Endodermal cell (in vitro differentiated cells): ENCODE measurements at regions not wholly inside any gene's neighbourhood (a gene's known extent, or its start where the extent isn't known, plus 50 kb on each side); places are given as distances from the start of the nearest gene placed in this dataset.

Experiments used
- DNase-seq: peaks from one replicate; pipeline ENCODE4 v3.0.0-alpha.2; 2017
- H3K27ac ChIP-seq: 2 replicates; pipeline ENCODE4 v1.5.1; 2013; ENCODE audit warnings: mild to moderate bottlenecking, low read depth, low read length, moderate library complexity
- H3K27me3 ChIP-seq: 2 replicates; pipeline ENCODE4 v1.6.1; 2013; ENCODE audit warnings: mild to moderate bottlenecking, low read length, moderate library complexity; ENCODE audit not compliant: insufficient read depth, control insufficient read depth, poor library complexity, severe bottlenecking
- H3K36me3 ChIP-seq: 2 replicates; pipeline ENCODE4 v1.7.0; 2013; ENCODE audit warnings: mild to moderate bottlenecking, low read length, moderate library complexity; ENCODE audit not compliant: control insufficient read depth, insufficient read depth
- H3K4me1 ChIP-seq: one replicate; pipeline ENCODE4 v1.7.0; 2013; ENCODE audit warnings: low read length; ENCODE audit not compliant: control insufficient read depth, insufficient read depth
- H3K4me3 ChIP-seq: 2 replicates; pipeline ENCODE4 v1.5.1; 2013; ENCODE audit warnings: mild to moderate bottlenecking, low read length, moderate library complexity
- H3K9ac ChIP-seq: 2 replicates; pipeline ENCODE4 v1.6.1; 2013; ENCODE audit warnings: mild to moderate bottlenecking, low read length, moderate library complexity; ENCODE audit not compliant: poor library complexity, severe bottlenecking; ENCODE audit errors: extremely low read depth
- H3K9me3 ChIP-seq: 2 replicates; pipeline ENCODE4 v1.6.1; 2013; ENCODE audit warnings: mild to moderate bottlenecking, low read length, moderate library complexity; ENCODE audit not compliant: control insufficient read depth
- H3K27ac Mint-ChIP-seq: 2 replicates; pipeline ENCODE4 v1.8.0; 2020; ENCODE audit warnings: mixed read lengths
- H3K27me3 Mint-ChIP-seq: 2 replicates; pipeline ENCODE4 v1.8.0; 2021; ENCODE audit warnings: mild to moderate bottlenecking, mixed read lengths; ENCODE audit not compliant: insufficient read depth
- H3K36me3 Mint-ChIP-seq: 2 replicates; pipeline ENCODE4 v1.8.0; 2020; ENCODE audit warnings: low read depth, mixed read lengths
- H3K4me1 Mint-ChIP-seq: 2 replicates; pipeline ENCODE4 v1.8.0; 2020; ENCODE audit warnings: mixed read lengths
- H3K4me3 Mint-ChIP-seq: 2 replicates; pipeline ENCODE4 v1.8.0; 2020; ENCODE audit warnings: mild to moderate bottlenecking, moderate library complexity, mixed read lengths
- H3K9me3 Mint-ChIP-seq: 2 replicates; pipeline ENCODE4 v1.8.0; 2020; ENCODE audit warnings: mild to moderate bottlenecking, mixed read lengths
- WGBS, 2 experiments: methylation state at CpG; one replicate each; pipeline versions ENCODE4 v1.1.5 to v1.1.7; 2013; ENCODE audit warnings: missing lambda C conversion rate in 2 of 2, mixed read lengths in 1 of 2; ENCODE audit not compliant: insufficient coverage in 1 of 2, insufficient read length in 1 of 2; 5-methylcytosine and 5-hydroxymethylcytosine counted together
- TF ChIP-seq, protein P1 (sequence below): fragments of 200-600 bp; sonication (generic); conservative IDR thresholded peaks from 2 replicates; pipeline ENCODE4 v1.5.0; 2021; ENCODE audit warnings: antibody characterized with exemption, mild to moderate bottlenecking

DNA sequence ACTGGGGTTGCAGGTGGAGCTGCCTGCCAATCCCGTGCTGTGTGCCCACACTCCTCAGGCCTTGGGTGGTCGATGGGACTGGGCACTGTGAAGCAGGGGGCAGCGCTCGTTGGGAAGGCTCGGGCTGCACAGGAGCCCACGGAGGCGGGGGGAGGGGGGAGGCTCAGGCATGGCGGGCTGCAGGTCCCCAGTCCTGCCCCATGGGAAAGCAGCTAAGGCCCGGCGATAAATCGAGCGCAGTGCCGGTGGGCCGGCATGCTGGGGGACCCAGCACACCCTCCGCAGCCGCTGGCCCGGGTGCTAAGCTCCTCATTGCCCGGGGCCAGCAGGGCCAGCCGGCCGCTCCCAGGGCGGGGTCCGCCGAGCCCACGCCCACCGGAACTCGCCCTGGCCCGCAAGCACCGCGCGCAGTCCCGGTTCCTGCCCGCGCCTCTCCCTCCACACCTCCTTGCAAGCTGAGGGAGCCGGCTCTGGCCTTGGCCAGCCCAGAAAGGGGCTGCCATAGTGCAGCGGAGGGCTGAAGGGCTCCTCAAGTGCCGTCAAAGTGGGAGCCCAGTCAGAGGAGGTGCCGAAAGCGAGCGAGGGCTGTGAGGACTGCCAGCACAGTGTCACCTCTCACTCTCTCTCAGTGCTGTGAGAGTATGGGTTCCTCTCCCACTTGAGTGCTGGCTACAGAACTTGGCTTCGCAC lies 1210.6 kb upstream of the NXPH2 start:
- no peak overlapping the region for H3K4me3 ChIP-seq
- TF ChIP-seq, protein P1, sequence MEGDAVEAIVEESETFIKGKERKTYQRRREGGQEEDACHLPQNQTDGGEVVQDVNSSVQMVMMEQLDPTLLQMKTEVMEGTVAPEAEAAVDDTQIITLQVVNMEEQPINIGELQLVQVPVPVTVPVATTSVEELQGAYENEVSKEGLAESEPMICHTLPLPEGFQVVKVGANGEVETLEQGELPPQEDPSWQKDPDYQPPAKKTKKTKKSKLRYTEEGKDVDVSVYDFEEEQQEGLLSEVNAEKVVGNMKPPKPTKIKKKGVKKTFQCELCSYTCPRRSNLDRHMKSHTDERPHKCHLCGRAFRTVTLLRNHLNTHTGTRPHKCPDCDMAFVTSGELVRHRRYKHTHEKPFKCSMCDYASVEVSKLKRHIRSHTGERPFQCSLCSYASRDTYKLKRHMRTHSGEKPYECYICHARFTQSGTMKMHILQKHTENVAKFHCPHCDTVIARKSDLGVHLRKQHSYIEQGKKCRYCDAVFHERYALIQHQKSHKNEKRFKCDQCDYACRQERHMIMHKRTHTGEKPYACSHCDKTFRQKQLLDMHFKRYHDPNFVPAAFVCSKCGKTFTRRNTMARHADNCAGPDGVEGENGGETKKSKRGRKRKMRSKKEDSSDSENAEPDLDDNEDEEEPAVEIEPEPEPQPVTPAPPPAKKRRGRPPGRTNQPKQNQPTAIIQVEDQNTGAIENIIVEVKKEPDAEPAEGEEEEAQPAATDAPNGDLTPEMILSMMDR: no peak
- Mint-ChIP-seq H3K36me3 (no peaks in the 10 kb centered on the region), H3K27me3 (peaks cover 3% of the 10 kb centered on the region), H3K27ac (no peak overlapping the region), H3K4me3 (no peak overlapping the region), H3K4me1 (peaks cover 4% of the 10 kb centered on the region), H3K9me3 (peaks cover 12% of the 10 kb centered on the region)
- no peaks in the 10 kb centered on the region for H3K9me3 ChIP-seq
- DNase-seq: no peak
- H3K4me1 ChIP-seq: no peaks in the 10 kb centered on the region
- no peak overlapping the region for H3K9ac ChIP-seq
- 94 to 95% methylated on average over 9 to 40 of the region's 40 CpGs for WGBS, 2 experiments
- no peaks in the 10 kb centered on the region for H3K27me3 ChIP-seq
- no peaks in the 10 kb centered on the region for H3K36me3 ChIP-seq
- no peak overlapping the region for H3K27ac ChIP-seq

DNA sequence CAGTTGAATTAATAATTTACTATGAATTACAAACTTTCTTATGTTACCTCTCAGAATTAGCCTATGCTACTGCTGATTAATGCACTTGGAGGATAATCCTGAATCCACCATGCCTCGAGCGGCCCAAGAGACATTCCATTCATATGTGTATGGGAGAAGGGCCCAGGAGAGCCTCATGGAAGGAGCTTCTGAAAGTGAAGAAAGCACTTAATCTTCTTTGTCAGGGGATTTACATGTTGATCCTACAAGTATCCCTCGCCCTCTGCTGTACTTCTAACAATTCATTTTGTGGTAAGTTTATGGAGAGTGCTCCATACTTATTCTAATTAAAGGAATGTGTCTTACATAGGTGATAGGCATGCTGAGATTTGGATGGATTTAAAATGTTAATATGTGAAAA lies 1189.1 kb upstream of the NXPH2 start:
- H3K4me3 Mint-ChIP-seq: no peak overlapping the region
- no peak overlapping the region for H3K4me3 ChIP-seq
- H3K4me1 Mint-ChIP-seq: peaks cover 8% of the 10 kb centered on the region
- no peak for DNase-seq
- no peak overlapping the region for H3K27ac Mint-ChIP-seq
- TF ChIP-seq, protein P1: no peak
- WGBS, 2 experiments: 88 to 89% methylated on average over 3 of the region's 3 CpGs
- H3K9me3 Mint-ChIP-seq: no peaks in the 10 kb centered on the region
- no peaks in the 10 kb centered on the region for H3K27me3 Mint-ChIP-seq
- no peak overlapping the region for H3K9ac ChIP-seq
- H3K27me3 ChIP-seq: no peaks in the 10 kb centered on the region
- H3K36me3 Mint-ChIP-seq: no peaks in the 10 kb centered on the region
- no peaks in the 10 kb centered on the region for H3K36me3 ChIP-seq
- no peaks in the 10 kb centered on the region for H3K4me1 ChIP-seq
- no peak overlapping the region for H3K27ac ChIP-seq
- H3K9me3 ChIP-seq: no peaks in the 10 kb centered on the region

DNA sequence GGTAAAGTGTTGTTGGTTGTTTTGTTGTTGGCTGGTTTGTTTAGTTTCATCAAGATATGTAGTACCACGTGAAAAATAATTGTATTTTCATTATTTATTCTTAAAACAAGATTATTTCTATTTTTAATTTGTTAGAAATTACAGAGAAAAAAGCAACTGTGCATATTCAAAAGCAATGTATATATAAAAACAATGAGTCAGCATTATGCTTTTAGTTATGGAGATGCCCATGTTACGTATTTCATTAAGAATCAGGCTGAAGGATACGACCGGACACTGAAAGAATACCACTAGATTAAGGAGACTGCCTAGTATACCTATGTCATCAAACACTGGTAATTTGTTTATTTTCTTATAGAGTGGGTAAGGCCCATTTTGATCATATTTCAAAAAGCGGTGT lies 1188.4 kb upstream of the NXPH2 start:
- Histone ChIP-seq H3K4me1 (no peaks in the 10 kb centered on the region), H3K36me3 (no peaks in the 10 kb centered on the region), H3K4me3 (no peak overlapping the region), H3K27me3 (no peaks in the 10 kb centered on the region), H3K9ac (no peak overlapping the region), H3K9me3 (no peaks in the 10 kb centered on the region), H3K27ac (no peak overlapping the region)
- Mint-ChIP-seq H3K4me1 (peaks cover 8% of the 10 kb centered on the region), H3K27me3 (no peaks in the 10 kb centered on the region), H3K9me3 (no peaks in the 10 kb centered on the region), H3K4me3 (no peak overlapping the region), H3K36me3 (no peaks in the 10 kb centered on the region), H3K27ac (no peak overlapping the region)
- 92% methylated on average over 4 of the region's 5 CpGs; no CpG with 5 or more reads in 1 of the 2 experiments for WGBS, 2 experiments
- DNase-seq: no peak
- TF ChIP-seq, protein P1: no peak
